Mucosa of descending colon (tissue), 3 donors: ENCODE measurements at regions not wholly inside any gene's neighbourhood (a gene's known extent, or its start where the extent isn't known, plus 50 kb on each side); places are given as distances from the start of the nearest gene placed in this dataset.

ENCODE experiments used
- ATAC-seq: fragments of 200-7000 bp; cut with Tn5 transposase; one replicate; pipeline ENCODE4 v1.9.1; 2020; ENCODE audit warnings: mild to moderate bottlenecking, moderate library complexity
- DNase-seq, 3 donors: peaks; one replicate each; pipeline ENCODE4 v3.0.0-alpha.2; 2020
- H3K36me3 ChIP-seq: fragments of 200-600 bp; one replicate; pipeline ENCODE4 v1.8.0; 2021; ENCODE audit warnings: low read depth, mild to moderate bottlenecking
- H3K4me1 ChIP-seq: fragments of 200-600 bp; one replicate; pipeline ENCODE4 v1.8.0; 2021; ENCODE audit warnings: low read depth, mild to moderate bottlenecking
- H3K4me3 ChIP-seq: fragments of 200-600 bp; one replicate; pipeline ENCODE4 v1.8.0; 2021; ENCODE audit warnings: mild to moderate bottlenecking
- H3K9me3 ChIP-seq: fragments of 200-600 bp; one replicate; pipeline ENCODE4 v1.8.0; 2021; ENCODE audit warnings: mild to moderate bottlenecking
- intact Hi-C, 2 donors: fragments of 100-400 bp; cut with DNase I in 1 of 2; cut with micrococcal nuclease in 1 of 2; formaldehyde crosslinking; loops; one replicate each; pipeline versions ENCODE4 v1.11.0 to v1.11.1; 2022; cut with DNase I, micrococcal nuclease
- TF ChIP-seq, protein P1 (sequence below): fragments of 200-600 bp; IDR thresholded peaks from one replicate; pipeline ENCODE4 v1.8.0; 2022; ENCODE audit warnings: antibody characterized with exemption, mild to moderate bottlenecking
- donor health status: DM: no; HTN: no; CAD: no; lungs with moderate emphysema.
- donor health status: DM: no; HTN: no; CAD: no.
- donor health status: DM: no; HTN: yes; CAD: no.

- ATAC-seq (peak; percentile 81), DNase-seq (peak in 1 of 3 donors; percentile 52)
- intact Hi-C loops = no loop called here
These were observed 429.2 kb upstream of the KLF4 start for GRCh38 chr9:107918749-107919148.

GRCh38 chr9:107914151-107914550 is 424.6 kb upstream of the KLF4 start:
- TF ChIP-seq, protein P1, sequence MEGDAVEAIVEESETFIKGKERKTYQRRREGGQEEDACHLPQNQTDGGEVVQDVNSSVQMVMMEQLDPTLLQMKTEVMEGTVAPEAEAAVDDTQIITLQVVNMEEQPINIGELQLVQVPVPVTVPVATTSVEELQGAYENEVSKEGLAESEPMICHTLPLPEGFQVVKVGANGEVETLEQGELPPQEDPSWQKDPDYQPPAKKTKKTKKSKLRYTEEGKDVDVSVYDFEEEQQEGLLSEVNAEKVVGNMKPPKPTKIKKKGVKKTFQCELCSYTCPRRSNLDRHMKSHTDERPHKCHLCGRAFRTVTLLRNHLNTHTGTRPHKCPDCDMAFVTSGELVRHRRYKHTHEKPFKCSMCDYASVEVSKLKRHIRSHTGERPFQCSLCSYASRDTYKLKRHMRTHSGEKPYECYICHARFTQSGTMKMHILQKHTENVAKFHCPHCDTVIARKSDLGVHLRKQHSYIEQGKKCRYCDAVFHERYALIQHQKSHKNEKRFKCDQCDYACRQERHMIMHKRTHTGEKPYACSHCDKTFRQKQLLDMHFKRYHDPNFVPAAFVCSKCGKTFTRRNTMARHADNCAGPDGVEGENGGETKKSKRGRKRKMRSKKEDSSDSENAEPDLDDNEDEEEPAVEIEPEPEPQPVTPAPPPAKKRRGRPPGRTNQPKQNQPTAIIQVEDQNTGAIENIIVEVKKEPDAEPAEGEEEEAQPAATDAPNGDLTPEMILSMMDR = no peak
- DNase-seq = no peak
- intact Hi-C loops = no loop called here
- no peaks in the 10 kb centered on the region for H3K36me3 ChIP-seq
- H3K4me1 ChIP-seq = no peaks in the 10 kb centered on the region
- H3K9me3 ChIP-seq = peaks cover 8% of the 10 kb centered on the region
- no peak for ATAC-seq
- no peak overlapping the region for H3K4me3 ChIP-seq

More at GRCh38 chr9:107918749-107919148, 429.2 kb upstream of the KLF4 start:
- Histone ChIP-seq H3K4me1 (no peaks in the 10 kb centered on the region), H3K9me3 (peaks cover 2% of the 10 kb centered on the region), H3K36me3 (no peaks in the 10 kb centered on the region), H3K4me3 (no peak overlapping the region)
- TF ChIP-seq, protein P1 = no peak

DNA sequence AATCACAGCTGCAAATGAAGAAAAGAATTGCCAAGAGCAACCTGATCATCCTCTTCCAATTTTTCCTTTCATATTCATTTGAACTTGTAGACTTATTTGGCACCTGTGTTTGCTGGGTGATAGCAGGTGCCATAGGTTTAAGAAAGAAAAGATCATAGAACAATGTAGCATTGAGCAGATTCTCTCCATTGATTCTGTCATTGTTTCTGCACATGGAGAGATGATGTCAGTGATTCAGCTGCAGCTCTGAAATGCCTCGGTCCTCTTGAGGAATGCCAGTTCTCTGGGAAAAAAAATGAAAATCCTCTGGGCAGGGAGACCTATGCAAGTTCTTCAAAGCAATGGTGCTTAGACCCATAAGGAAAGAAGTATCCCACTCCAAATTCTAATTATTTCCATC is 418.1 kb upstream of the KLF4 start:
- H3K9me3 ChIP-seq = peaks cover 6% of the 10 kb centered on the region
- intact Hi-C loops = no loop called here
- no peak for DNase-seq
- no peak overlapping the region for H3K4me3 ChIP-seq
- ATAC-seq = no peak
- no peaks in the 10 kb centered on the region for H3K4me1 ChIP-seq
- TF ChIP-seq, protein P1 = no peak
- H3K36me3 ChIP-seq = no peaks in the 10 kb centered on the region

GRCh38 chr9:107907255-107907654 is 417.7 kb upstream of the KLF4 start:
- TF ChIP-seq, protein P1 = no peak
- DNase-seq (no peak), ATAC-seq (no peak)
- no peak overlapping the region for H3K4me3 ChIP-seq
- peaks cover 2% of the 10 kb centered on the region for H3K9me3 ChIP-seq
- no peaks in the 10 kb centered on the region for H3K36me3 ChIP-seq
- H3K4me1 ChIP-seq = no peaks in the 10 kb centered on the region
- intact Hi-C loops = no loop called here

GRCh38 chr9:107906074-107906473 is 416.5 kb upstream of the KLF4 start:
- H3K9me3 ChIP-seq = no peaks in the 10 kb centered on the region
- H3K4me3 ChIP-seq = no peak overlapping the region
- no peaks in the 10 kb centered on the region for H3K36me3 ChIP-seq
- TF ChIP-seq, protein P1 = no peak
- DNase-seq (no peak), ATAC-seq (no peak)
- no peaks in the 10 kb centered on the region for H3K4me1 ChIP-seq
- intact Hi-C loops = no loop called here

DNA sequence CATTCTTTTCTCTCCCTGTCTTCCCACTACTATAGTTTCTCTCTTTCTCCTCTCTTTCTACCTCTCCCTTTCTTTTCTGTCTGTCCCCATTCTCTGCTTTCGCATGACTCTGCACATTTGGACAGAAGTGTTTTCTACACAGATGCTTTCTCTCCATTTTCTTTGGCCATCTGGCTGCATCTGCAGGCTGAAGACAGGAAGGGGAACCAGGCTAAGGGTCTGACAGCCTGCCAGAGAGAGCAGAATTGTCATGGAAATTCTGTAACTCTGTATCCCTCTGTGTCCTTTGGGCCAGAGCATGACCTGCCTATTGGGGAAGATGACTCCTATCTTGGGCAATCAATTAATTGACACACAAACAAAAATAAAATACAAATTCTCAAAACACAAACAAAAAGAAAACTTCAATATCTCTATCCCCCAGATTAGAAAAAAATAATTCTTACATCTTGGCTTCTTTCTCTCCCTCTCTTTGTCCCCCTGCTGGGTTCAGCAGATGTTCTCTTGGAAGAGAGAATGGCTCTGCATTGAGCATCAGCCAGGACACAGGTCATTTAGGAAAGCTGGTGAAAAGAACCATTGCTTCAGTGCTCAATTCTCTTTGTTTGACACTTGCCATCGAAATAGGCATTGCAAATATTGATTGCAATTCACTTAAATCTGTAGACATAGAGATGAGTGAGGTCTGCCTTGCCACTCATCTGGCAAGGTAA is 415.9 kb upstream of the KLF4 start:
- Histone ChIP-seq H3K4me3 (no peak overlapping the region), H3K36me3 (no peaks in the 10 kb centered on the region), H3K9me3 (no peaks in the 10 kb centered on the region), H3K4me1 (no peaks in the 10 kb centered on the region)
- intact Hi-C loops = no loop called here
- DNase-seq = peak in 1 of 3 donors; percentile 14
- TF ChIP-seq, protein P1 = no peak
- no peak for ATAC-seq
